ENCODE measurements at regions not wholly inside any gene's neighbourhood (a gene's known extent, or its start where the extent isn't known, plus 50 kb on each side); places are given as distances from the start of the nearest gene placed in this dataset.

GRCh38 chr10:10350050-10350449, 667.6 kb upstream of the CELF2 start:
- DNase-seq: no peak
- H3K27ac ChIP-seq: no peak overlapping the region
- no peaks in the 10 kb centered on the region for H3K9me3 ChIP-seq
- 87 to 99% methylated on average over 2 of the region's 2 CpGs for WGBS, 2 donors
- TF ChIP-seq POLR2A (IDR thresholded peaks at IDR 0.05) (no peak), EP300 (IDR thresholded peaks at IDR 0.05) (no peak), POLR2AphosphoS5 (IDR thresholded peaks at IDR 0.05) (no peak), CTCF (IDR thresholded peaks at IDR 0.05) (no peak)
- H3K27me3 ChIP-seq: no peaks in the 10 kb centered on the region
- H3K4me3 ChIP-seq: no peak overlapping the region
- H3K36me3 ChIP-seq: no peaks in the 10 kb centered on the region
- no peaks in the 10 kb centered on the region for H3K4me1 ChIP-seq
- intact Hi-C loops (cut with DNase I): no loop called here

- Histone ChIP-seq H3K27ac (no peak overlapping the region), H3K4me1 (no peaks in the 10 kb centered on the region), H3K9me3 (no peaks in the 10 kb centered on the region), H3K4me3 (no peak overlapping the region), H3K36me3 (no peaks in the 10 kb centered on the region), H3K27me3 (no peaks in the 10 kb centered on the region)
- WGBS, 2 donors: 68 to 79% methylated on average over 2 of the region's 2 CpGs
- TF ChIP-seq POLR2A (IDR thresholded peaks at IDR 0.05) (no peak), POLR2AphosphoS5 (IDR thresholded peaks at IDR 0.05) (no peak), EP300 (IDR thresholded peaks at IDR 0.05) (no peak), CTCF (IDR thresholded peaks at IDR 0.05) (no peak)
- DNase-seq: no peak
- intact Hi-C loops (cut with DNase I): no loop called here
Observed at GRCh38 chr10:10351451-10351850, 666.2 kb upstream of the CELF2 start.

- H3K27me3 ChIP-seq: no peaks in the 10 kb centered on the region
- H3K4me3 ChIP-seq: no peak overlapping the region
- no peaks in the 10 kb centered on the region for H3K36me3 ChIP-seq
- no peak for TF ChIP-seq POLR2AphosphoS5 (IDR thresholded peaks at IDR 0.05)
- no peak for TF ChIP-seq EP300 (IDR thresholded peaks at IDR 0.05)
- no peak for TF ChIP-seq POLR2A (IDR thresholded peaks at IDR 0.05)
- no peak for TF ChIP-seq CTCF (IDR thresholded peaks at IDR 0.05)
- intact Hi-C loops (cut with DNase I): no loop called here
- H3K27ac ChIP-seq: no peak overlapping the region
- no peaks in the 10 kb centered on the region for H3K4me1 ChIP-seq
- WGBS, 2 donors: 64 to 72% methylated on average over 8 of the region's 8 CpGs
- no peak for DNase-seq
- H3K9me3 ChIP-seq: no peaks in the 10 kb centered on the region
Observed at GRCh38 chr10:10353326-10353868, 664.3 kb upstream of the CELF2 start.

- no peak overlapping the region for H3K4me3 ChIP-seq
- no peaks in the 10 kb centered on the region for H3K4me1 ChIP-seq
- intact Hi-C loops (cut with DNase I): no loop called here
- no peak for TF ChIP-seq EP300 (IDR thresholded peaks at IDR 0.05)
- no peak for DNase-seq
- H3K36me3 ChIP-seq: no peaks in the 10 kb centered on the region
- H3K27ac ChIP-seq: no peak overlapping the region
- no peaks in the 10 kb centered on the region for H3K27me3 ChIP-seq
- 83 to 88% methylated on average over 2 of the region's 2 CpGs for WGBS, 2 donors
- no peaks in the 10 kb centered on the region for H3K9me3 ChIP-seq
Observed at GRCh38 chr10:10359263-10359662, 658.4 kb upstream of the CELF2 start.

GRCh38 chr10:10361301-10361885, 656.3 kb upstream of the CELF2 start:
- no peak overlapping the region for H3K4me3 ChIP-seq
- intact Hi-C loops (cut with DNase I): no loop called here
- WGBS, 2 donors: 41 to 74% methylated on average over 3 of the region's 3 CpGs
- H3K4me1 ChIP-seq: peaks cover 0 to 13% (median 8%) of the 10 kb centered on the region in 4 donors
- no peak overlapping the region for H3K27ac ChIP-seq
- H3K9me3 ChIP-seq: no peaks in the 10 kb centered on the region
- no peaks in the 10 kb centered on the region for H3K27me3 ChIP-seq
- no peak for TF ChIP-seq POLR2A (IDR thresholded peaks at IDR 0.05)
- no peak for TF ChIP-seq EP300 (IDR thresholded peaks at IDR 0.05)
- no peak for TF ChIP-seq POLR2AphosphoS5 (IDR thresholded peaks at IDR 0.05)
- TF ChIP-seq CTCF (IDR thresholded peaks at IDR 0.05): no peak
- no peak for DNase-seq
- H3K36me3 ChIP-seq: no peaks in the 10 kb centered on the region
